DND-41 (cell line): ENCODE measurements at regions not wholly inside any gene's neighbourhood (a gene's known extent, or its start where the extent isn't known, plus 50 kb on each side); places are given as distances from the start of the nearest gene placed in this dataset.

Experiments
- CTCF ChIP-seq: IDR thresholded peaks from 2 replicates; pipeline ENCODE4 v1.5.1; 2012; ENCODE audit warnings: borderline replicate concordance, low read length, moderate library complexity, mild to moderate bottlenecking; ENCODE audit not compliant: poor library complexity, severe bottlenecking; ENCODE audit errors: extremely low read depth
- EZH2 ChIP-seq: IDR thresholded peaks from 3 replicates; pipeline ENCODE4 v1.6.1; 2012; ENCODE audit warnings: borderline replicate concordance, low read depth, mild to moderate bottlenecking, moderate library complexity, low read length, inconsistent platforms; ENCODE audit not compliant: severe bottlenecking

GRCh38 chr12:11555743-11556625 lies 93.5 kb upstream of the ETV6 start:
- TF ChIP-seq EZH2 (no peak), CTCF (no peak)
